NCI-H2196 (cell line): ENCODE measurements at regions not wholly inside any gene's neighbourhood (a gene's known extent, or its start where the extent isn't known, plus 50 kb on each side); places are given as distances from the start of the nearest gene placed in this dataset.

ENCODE experiments used
- DNase-seq: peaks from one replicate; lab custom pipeline; 2025; ENCODE audit not compliant: unreplicated experiment; lab: John Stamatoyannopoulos, UW

- DNase-seq = no peak
These were observed 54.9 kb upstream of the IRF2 start for GRCh38 chr4:184529283-184529682.

DNA sequence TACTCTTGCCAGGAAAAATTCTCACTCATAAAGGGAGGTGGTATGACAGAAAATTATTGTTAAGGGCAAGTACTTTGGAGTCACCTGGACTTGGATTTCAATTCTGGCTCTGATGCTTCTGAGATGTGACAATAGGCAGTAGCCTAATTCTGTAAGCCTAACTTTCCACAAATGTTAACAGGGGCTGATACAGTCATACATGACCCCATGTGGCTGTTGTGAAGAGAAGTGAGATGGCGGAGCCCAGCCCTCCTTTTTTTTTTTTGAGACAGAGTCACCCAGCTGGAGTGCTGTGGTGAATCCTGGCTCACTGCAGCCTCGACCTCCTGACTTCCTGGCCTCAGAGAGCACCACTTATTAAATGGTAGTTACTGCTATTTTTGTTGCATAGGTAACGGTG, 54.4 kb upstream of the IRF2 start:
- no peak for DNase-seq

GRCh38 chr4:184528051-184528450, 53.7 kb upstream of the IRF2 start:
- no peak for DNase-seq

GRCh38 chr4:184526228-184526627, 51.9 kb upstream of the IRF2 start:
- DNase-seq = no peak
